Karpas-422 (cell line): ENCODE measurements at regions not wholly inside any gene's neighbourhood (a gene's known extent, or its start where the extent isn't known, plus 50 kb on each side); places are given as distances from the start of the nearest gene placed in this dataset.
A peak's percentile ranks its signal among the peaks of the same experiment; 100 is the strongest.

Source experiments
- DNase-seq: peaks from one replicate; pipeline ENCODE4 v3.0.0-alpha.2; 2015
- H2AFZ ChIP-seq: fragments of 200-600 bp; sonication (generic); 2 replicates; pipeline ENCODE4 v1.6.1; 2014; ENCODE audit warnings: antibody characterized with exemption, low read length, mixed read lengths
- H3K27ac ChIP-seq: fragments of 200-600 bp; sonication (generic); 2 replicates; pipeline ENCODE4 v1.5.1; 2014; ENCODE audit warnings: mild to moderate bottlenecking, low read length, moderate library complexity
- H3K27me3 ChIP-seq: fragments of 200-600 bp; sonication (generic); 2 replicates; pipeline ENCODE4 v1.6.1; 2014; ENCODE audit warnings: low read length, mixed read lengths
- H3K36me3 ChIP-seq: fragments of 200-600 bp; sonication (generic); 2 replicates; pipeline ENCODE4 v1.6.1; 2014; ENCODE audit warnings: low read length, mixed read lengths; ENCODE audit not compliant: insufficient read depth
- H3K4me1 ChIP-seq: fragments of 200-600 bp; sonication (generic); 2 replicates; pipeline ENCODE4 v1.6.1; 2014; ENCODE audit warnings: mild to moderate bottlenecking, low read length, mixed read lengths
- H3K4me2 ChIP-seq: fragments of 200-600 bp; sonication (generic); 2 replicates; pipeline ENCODE4 v1.6.1; 2014; ENCODE audit warnings: low read length, low read depth, mild to moderate bottlenecking; ENCODE audit not compliant: poor library complexity, severe bottlenecking
- H3K4me3 ChIP-seq: fragments of 200-600 bp; sonication (generic); 2 replicates; pipeline ENCODE4 v1.5.1; 2014; ENCODE audit warnings: mild to moderate bottlenecking, antibody characterized with exemption, low read length, mixed read lengths
- H3K79me2 ChIP-seq: fragments of 200-600 bp; sonication (generic); 2 replicates; pipeline ENCODE4 v1.6.1; 2014; ENCODE audit warnings: mild to moderate bottlenecking, low read length, mixed read lengths
- H3K9ac ChIP-seq: fragments of 200-600 bp; sonication (generic); 2 replicates; pipeline ENCODE4 v1.6.0; 2014; ENCODE audit warnings: low read length
- H3K9me2 ChIP-seq: fragments of 200-600 bp; sonication (generic), shearing (Covaris generic); replicated peaks from 2 replicates; pipeline ENCODE4 v1.6.0; 2014; ENCODE audit warnings: mild to moderate bottlenecking, low read length, moderate library complexity; ENCODE audit not compliant: insufficient read depth
- H3K9me3 ChIP-seq: fragments of 300-700, 200-600 bp; sonication (generic); 2 replicates; pipeline ENCODE4 v1.6.1; 2014; ENCODE audit warnings: low read length, mixed read lengths
- H4K20me1 ChIP-seq: fragments of 200-600 bp; sonication (generic); 2 replicates; pipeline ENCODE4 v1.6.1; 2014; ENCODE audit warnings: mild to moderate bottlenecking, antibody characterized with exemption, low read length, low read depth; ENCODE audit not compliant: insufficient read depth

DNA sequence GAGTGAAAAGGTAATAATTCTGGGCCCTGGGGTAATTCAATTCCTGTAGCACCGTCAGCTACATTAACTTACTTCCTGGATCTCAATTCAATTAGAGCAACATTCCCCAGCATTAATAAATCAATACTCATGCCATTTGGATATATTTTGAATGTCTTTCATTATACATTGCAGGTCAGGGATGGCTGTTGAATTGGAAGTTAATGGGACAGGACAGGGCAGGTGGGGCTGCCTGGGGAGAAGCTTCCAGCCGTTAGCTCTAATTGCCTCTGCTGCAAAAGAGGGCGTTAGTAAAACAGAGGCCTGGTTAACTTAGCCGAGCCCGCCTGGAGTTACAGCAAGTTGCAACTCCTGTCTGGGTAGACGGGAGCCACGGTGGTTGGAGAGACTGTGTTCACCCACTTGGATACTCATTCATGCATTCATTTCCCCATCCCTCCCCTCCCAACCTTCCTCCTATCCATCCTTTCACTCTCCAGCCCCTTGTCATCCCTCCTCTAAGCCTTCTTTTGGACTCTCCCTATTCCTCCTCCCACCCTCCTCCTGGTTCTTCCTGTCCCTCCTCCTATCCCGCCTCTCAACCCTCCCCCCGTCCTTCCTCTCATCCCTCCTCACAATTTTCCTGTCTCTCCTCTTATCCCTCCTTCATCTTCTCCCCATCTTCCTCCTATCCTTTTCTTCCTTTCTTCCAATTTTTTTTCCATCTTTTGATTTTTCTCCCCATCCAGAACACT lies 137.6 kb upstream of the RUNX3 start:
- Histone ChIP-seq H3K27ac (no peak overlapping the region), H3K27me3 (no peaks in the 10 kb centered on the region), H3K9me3 (no peaks in the 10 kb centered on the region), H2AFZ (no peak overlapping the region), H3K4me2 (no peak overlapping the region), H4K20me1 (no peaks in the 10 kb centered on the region), H3K4me1 (peaks cover 9% of the 10 kb centered on the region), H3K4me3 (no peak overlapping the region), H3K9ac (no peak overlapping the region), H3K79me2 (no peaks in the 10 kb centered on the region), H3K9me2 (no peaks in the 10 kb centered on the region), H3K36me3 (no peaks in the 10 kb centered on the region)
- DNase-seq = no peak

DNA sequence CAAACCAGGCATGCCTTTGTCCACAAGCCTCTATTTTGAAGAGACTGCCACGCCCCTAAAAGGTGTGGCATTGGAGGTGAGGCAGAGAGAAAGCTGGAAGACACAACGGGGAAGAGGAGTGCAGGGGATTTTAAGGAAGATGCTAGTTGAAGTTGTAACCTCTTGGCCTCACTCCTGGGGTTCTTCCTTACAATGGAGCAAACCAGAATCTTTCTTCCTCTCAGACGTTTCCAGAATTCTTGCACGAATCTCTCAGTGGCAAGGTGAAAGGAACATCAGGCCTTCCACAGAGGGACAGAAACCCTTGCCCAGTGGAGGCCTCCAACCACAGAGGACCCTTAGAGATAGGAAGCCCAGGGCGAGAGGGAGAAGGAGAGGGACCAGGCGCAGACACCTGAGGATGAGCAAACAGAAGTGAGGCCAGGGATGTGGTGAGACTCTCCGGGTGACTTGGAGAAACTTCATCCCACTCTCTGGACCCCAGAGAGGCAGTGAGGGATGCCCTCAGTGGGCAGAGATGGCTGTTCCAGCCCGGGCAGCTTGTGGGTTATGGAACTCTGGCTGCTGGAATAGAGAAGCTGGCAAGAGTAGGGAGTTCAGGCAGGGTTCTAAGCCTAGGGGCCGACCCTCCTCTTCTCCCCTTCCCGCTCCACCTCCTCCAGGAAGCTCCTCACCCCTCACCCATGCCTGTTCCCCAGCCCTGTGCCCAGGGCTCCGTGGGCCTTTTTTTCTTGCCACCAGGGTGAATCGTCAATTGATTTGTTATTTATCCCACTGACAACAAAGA lies 136.8 kb upstream of the RUNX3 start:
- H3K9me3 ChIP-seq = no peaks in the 10 kb centered on the region
- no peaks in the 10 kb centered on the region for H3K36me3 ChIP-seq
- no peaks in the 10 kb centered on the region for H3K9me2 ChIP-seq
- H3K79me2 ChIP-seq = no peaks in the 10 kb centered on the region
- H3K4me3 ChIP-seq = no peak overlapping the region
- no peak overlapping the region for H3K4me2 ChIP-seq
- DNase-seq = no peak
- H3K9ac ChIP-seq = no peak overlapping the region
- no peaks in the 10 kb centered on the region for H4K20me1 ChIP-seq
- H3K27me3 ChIP-seq = no peaks in the 10 kb centered on the region
- H3K4me1 ChIP-seq = peaks cover 9% of the 10 kb centered on the region
- H2AFZ ChIP-seq = no peak overlapping the region
- H3K27ac ChIP-seq = no peak overlapping the region

DNA sequence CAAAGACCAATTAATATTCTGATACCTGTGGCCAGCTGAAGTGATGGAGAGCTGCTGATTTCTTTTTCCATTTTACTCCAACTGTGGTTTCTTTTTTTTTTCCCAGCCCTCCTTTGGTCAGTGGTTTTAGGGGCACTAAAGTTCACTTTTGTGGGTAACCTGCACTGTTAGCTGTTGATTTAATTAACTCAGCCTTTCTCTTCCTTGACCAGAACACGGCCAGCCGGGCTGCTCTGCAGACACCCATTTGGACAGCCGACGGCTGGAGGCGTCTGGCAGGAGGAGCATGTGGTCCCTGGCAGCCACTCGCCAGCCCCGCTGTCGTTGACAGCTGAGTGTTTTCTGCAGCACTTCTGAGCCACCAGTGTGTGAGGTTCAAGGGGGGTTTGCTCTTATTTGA lies 136.2 kb upstream of the RUNX3 start:
- H3K9me2 ChIP-seq = no peaks in the 10 kb centered on the region
- H4K20me1 ChIP-seq = no peaks in the 10 kb centered on the region
- no peaks in the 10 kb centered on the region for H3K9me3 ChIP-seq
- H2AFZ ChIP-seq = no peak overlapping the region
- H3K4me2 ChIP-seq = no peak overlapping the region
- no peak overlapping the region for H3K4me3 ChIP-seq
- no peak overlapping the region for H3K27ac ChIP-seq
- H3K4me1 ChIP-seq = peaks cover 9% of the 10 kb centered on the region
- no peak overlapping the region for H3K9ac ChIP-seq
- H3K36me3 ChIP-seq = no peaks in the 10 kb centered on the region
- DNase-seq = no peak
- no peaks in the 10 kb centered on the region for H3K79me2 ChIP-seq
- no peaks in the 10 kb centered on the region for H3K27me3 ChIP-seq

DNA sequence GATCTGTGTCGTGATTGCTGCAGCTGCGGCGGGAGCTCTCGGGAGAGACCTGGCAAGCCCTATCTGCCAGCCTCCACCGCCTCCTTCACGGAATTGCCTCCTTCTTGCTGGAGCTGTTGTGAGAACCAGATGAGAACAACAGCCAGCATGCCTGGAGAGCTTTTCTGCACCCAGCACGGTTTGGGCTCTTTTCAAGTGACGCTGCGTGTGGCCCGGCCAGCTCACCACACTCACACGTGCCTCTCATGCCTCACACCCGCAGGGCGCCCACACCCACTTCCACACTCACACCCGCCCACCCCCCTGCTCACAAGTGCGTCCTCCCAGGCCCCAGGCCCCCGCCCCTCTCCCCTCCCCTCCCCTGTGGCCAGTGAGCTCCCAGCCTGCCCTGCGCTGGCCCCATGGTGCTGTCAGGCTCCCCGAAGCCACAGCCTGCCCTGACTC lies 135.7 kb upstream of the RUNX3 start:
- Histone ChIP-seq H4K20me1 (no peaks in the 10 kb centered on the region), H3K9me3 (no peaks in the 10 kb centered on the region), H3K36me3 (no peaks in the 10 kb centered on the region), H3K9ac (no peak overlapping the region), H3K4me1 (peaks cover 9% of the 10 kb centered on the region), H3K4me2 (no peak overlapping the region), H3K9me2 (no peaks in the 10 kb centered on the region), H3K79me2 (no peaks in the 10 kb centered on the region), H2AFZ (no peak overlapping the region), H3K27ac (no peak overlapping the region), H3K27me3 (no peaks in the 10 kb centered on the region), H3K4me3 (no peak overlapping the region)
- no peak for DNase-seq

DNA sequence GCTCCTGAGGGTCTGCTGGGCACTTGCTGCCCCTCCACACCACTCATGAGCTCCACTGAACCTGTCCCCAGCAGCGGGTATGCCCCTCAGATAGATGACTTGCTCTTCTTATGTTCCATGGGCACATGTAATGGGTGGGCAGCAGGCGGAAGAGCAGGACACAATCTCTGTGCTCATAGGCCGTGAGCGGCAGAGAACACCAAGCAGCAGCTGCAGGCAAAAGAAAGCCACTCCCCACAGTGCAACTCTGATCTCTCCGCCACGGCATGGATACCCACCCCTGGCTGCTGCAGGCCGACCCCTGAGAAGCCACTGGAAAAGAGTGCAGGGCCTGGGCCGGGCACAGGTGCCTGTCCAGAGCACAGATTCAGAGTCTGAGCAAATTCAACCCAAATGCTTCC lies 135.2 kb upstream of the RUNX3 start:
- Histone ChIP-seq H4K20me1 (no peaks in the 10 kb centered on the region), H3K9me3 (no peaks in the 10 kb centered on the region), H2AFZ (no peak overlapping the region), H3K4me2 (no peak overlapping the region), H3K36me3 (no peaks in the 10 kb centered on the region), H3K27ac (no peak overlapping the region), H3K9me2 (no peaks in the 10 kb centered on the region), H3K9ac (no peak overlapping the region), H3K4me3 (no peak overlapping the region), H3K4me1 (peaks cover 9% of the 10 kb centered on the region), H3K79me2 (no peaks in the 10 kb centered on the region), H3K27me3 (no peaks in the 10 kb centered on the region)
- DNase-seq = no peak

DNA sequence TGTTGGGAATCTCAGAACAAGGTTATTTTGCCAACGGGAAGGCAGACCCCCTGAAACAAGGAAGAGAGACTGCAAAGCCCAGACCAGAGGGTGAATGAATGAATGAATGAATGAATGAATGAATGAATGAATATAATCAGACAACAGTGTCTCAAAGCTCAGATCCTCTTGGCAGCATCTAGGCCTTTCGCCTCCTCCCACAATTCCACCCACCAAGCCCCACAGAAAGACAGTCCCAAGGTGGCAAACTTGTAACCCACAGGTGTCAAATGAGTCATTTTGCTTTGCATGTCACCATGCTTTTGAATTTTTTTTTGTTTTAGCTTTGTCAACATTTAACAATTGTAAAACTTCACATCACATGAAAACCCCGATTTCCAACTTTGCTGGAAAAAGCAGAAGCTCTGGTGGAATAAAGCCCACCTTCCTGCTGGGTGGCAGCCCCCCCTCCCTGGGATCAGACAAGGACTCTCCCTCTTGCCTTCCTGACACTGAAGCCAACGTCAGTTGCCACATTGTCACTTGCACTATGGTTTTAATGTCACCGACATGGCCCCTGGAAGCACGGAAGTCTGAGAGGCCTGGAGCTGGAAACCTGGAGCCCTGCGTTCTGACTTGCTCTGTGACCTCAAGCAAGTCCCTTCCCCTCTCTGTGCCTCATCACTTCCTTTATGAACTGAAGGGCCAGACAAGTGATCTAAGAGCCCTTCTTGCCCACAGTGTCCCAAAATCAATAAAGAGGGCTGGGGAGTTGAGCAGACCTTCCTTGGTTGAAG lies 134.6 kb upstream of the RUNX3 start:
- Histone ChIP-seq H3K9me2 (no peaks in the 10 kb centered on the region), H3K27me3 (no peaks in the 10 kb centered on the region), H3K36me3 (no peaks in the 10 kb centered on the region), H2AFZ (no peak overlapping the region), H3K79me2 (no peaks in the 10 kb centered on the region), H3K9me3 (no peaks in the 10 kb centered on the region), H3K4me2 (no peak overlapping the region), H3K4me3 (no peak overlapping the region), H4K20me1 (no peaks in the 10 kb centered on the region), H3K9ac (no peak overlapping the region), H3K27ac (no peak overlapping the region), H3K4me1 (peaks cover 9% of the 10 kb centered on the region)
- peak; percentile 43 for DNase-seq

DNA sequence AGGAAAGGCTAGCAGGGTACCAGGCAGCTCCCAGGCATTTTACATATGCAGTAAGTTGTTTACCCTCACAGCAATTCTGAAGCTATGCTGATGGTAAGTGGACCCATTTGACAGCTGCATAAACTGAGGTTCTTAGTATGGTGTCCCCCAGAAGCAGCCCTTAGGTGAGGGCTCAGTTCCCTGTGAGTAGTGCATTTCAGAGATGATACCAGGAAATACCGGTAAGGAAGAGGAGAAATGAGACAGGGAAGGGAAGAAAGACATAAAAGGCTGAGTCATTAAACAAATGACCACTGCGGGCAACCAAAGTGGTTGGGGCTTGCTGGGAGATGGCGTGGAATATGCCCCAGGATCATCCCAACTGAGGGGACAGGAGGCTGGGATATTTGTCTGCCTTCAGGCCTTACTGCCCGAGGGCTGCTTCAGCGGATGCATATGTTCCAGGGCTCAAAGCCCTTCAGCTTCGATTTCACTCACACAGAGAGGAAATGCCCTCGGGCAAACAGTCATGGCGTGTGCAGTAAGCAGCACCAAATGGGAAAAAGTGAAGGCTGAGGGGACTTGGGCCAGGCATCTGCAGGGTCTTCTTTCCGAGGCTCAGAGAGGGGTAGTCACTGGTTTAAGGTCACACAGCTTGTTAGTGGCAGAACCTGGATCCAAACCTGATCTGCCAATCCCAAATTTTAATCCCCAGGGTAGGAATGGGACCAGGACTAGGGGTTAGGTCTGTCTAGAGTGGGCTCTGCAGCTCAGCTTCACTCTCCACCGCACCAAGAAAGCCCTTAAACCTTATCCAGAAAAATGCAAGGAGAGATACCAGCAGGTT lies 133.7 kb upstream of the RUNX3 start:
- no peak overlapping the region for H3K27ac ChIP-seq
- H3K4me1 ChIP-seq = peaks cover 9% of the 10 kb centered on the region
- no peaks in the 10 kb centered on the region for H3K27me3 ChIP-seq
- no peak overlapping the region for H3K4me3 ChIP-seq
- no peaks in the 10 kb centered on the region for H4K20me1 ChIP-seq
- H3K9me2 ChIP-seq = no peaks in the 10 kb centered on the region
- H3K36me3 ChIP-seq = no peaks in the 10 kb centered on the region
- no peak overlapping the region for H2AFZ ChIP-seq
- H3K9ac ChIP-seq = no peak overlapping the region
- no peak for DNase-seq
- H3K4me2 ChIP-seq = no peak overlapping the region
- no peaks in the 10 kb centered on the region for H3K9me3 ChIP-seq
- H3K79me2 ChIP-seq = no peaks in the 10 kb centered on the region
